ENCODE measurements at regions not wholly inside any gene's neighbourhood (a gene's known extent, or its start where the extent isn't known, plus 50 kb on each side); places are given as distances from the start of the nearest gene placed in this dataset.

DNA sequence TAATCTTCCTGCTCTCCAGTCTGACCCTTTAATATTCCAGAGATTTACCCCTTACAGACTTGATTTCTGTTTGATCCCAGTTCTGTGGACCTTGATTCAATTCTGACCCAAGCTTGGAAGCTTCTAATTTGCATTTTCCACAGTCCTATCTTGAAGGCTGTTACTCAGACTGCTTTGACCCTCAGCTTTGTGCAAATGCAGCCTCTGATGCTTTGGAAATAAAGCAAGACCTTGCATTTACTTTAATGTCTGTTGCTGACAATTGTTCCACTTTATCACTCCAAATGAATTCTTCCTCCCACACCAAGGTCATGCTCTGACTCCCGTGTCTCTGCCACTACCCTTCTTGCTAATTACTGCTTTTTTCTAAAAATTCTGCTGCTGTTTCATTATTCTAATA lies 886.0 kb downstream of the TUSC7 start:
- TF ChIP-seq, protein P1, sequence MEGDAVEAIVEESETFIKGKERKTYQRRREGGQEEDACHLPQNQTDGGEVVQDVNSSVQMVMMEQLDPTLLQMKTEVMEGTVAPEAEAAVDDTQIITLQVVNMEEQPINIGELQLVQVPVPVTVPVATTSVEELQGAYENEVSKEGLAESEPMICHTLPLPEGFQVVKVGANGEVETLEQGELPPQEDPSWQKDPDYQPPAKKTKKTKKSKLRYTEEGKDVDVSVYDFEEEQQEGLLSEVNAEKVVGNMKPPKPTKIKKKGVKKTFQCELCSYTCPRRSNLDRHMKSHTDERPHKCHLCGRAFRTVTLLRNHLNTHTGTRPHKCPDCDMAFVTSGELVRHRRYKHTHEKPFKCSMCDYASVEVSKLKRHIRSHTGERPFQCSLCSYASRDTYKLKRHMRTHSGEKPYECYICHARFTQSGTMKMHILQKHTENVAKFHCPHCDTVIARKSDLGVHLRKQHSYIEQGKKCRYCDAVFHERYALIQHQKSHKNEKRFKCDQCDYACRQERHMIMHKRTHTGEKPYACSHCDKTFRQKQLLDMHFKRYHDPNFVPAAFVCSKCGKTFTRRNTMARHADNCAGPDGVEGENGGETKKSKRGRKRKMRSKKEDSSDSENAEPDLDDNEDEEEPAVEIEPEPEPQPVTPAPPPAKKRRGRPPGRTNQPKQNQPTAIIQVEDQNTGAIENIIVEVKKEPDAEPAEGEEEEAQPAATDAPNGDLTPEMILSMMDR (IDR thresholded peaks at IDR 0.05) = no peak
- TF ChIP-seq POLR2A (IDR thresholded peaks at IDR 0.05) = no peak

All from right lobe of liver (tissue), 4 donors.